GM18517 (cell line): ENCODE measurements at regions not wholly inside any gene's neighbourhood (a gene's known extent, or its start where the extent isn't known, plus 50 kb on each side); places are given as distances from the start of the nearest gene placed in this dataset.

Source experiments
- ATAC-seq: cut with Tn5 transposase; IDR thresholded peaks from one replicate; pipeline ENCODE4 v1.9.1; 2021; ENCODE audit warnings: mild to moderate bottlenecking, moderate library complexity; ENCODE audit not compliant: unreplicated experiment

DNA sequence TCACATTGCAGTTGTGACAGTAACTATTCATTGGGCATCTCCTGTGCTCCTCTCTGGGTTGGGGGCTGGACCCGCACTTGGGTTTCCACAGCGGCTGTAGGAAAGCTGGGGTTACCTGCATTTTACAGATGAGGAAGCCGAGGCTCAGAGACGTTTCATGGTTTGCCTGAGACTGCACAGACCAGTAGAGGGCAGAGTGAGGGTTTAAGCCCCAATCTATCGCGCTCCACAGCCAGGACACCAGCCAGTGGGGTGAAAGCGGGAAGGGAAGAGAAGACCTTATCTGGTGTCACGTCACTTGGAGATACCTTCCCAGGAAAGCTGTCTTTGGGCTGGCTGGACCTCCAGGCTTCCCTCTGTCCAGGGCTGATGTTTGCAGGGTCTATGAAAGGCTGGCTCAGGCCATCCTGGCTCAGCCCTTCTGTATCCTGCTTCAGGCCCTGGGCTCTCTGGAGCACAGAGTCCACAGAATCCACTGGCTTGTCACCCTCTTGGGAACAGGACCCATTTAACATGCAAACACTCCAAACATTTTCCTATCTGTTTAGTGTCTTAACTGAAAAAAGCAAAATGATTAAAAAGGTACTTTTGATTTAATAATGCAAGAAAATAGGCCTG lies 167.7 kb downstream of the EMX2 start:
- no peak for ATAC-seq

GRCh38 chr10:117716889-117717288 lies 174.3 kb downstream of the EMX2 start:
- ATAC-seq = no peak

DNA sequence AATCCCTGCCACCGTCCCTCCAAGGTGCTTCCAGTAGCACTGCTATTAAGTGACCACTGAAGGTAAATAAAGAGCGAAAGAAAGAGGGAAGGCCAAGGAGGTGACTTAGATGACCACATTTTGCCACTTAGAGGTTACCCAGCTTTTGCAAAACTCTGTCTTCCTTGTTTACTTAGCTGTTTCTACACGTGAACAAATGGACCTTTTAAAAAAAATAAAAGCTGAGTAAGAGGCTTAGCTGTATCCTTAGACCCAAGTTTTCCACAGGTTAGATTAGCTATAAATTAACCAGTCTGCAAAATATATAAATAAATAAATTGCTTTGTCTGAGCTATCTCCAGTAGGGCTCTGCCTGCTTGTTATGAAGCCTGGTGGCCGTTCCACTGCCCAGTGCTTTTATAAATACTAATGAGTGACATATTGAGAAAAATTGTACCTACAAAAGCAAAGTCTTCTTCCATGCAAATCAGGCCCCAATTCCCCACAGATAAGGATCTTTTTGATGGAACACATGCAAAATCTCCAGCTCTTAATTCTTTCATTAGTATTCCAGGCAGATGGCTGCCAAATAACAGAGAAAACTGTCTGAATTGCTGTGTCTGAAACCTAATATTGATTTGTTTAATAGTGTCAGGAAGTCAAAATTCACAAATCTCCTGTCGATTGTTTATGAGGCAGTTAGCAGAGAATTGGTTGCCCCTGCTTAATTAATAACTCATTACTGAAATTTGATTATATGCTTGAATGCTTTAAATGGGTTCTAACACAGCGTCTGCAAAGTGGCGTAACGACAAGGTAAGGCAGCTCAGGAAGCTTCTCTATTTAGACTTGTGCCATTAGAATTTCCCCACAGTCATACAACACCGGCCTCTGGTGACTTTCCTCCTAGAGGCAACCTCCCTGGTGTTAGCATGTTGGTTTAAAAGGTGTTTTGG lies 176.7 kb downstream of the EMX2 start:
- ATAC-seq = no peak

DNA sequence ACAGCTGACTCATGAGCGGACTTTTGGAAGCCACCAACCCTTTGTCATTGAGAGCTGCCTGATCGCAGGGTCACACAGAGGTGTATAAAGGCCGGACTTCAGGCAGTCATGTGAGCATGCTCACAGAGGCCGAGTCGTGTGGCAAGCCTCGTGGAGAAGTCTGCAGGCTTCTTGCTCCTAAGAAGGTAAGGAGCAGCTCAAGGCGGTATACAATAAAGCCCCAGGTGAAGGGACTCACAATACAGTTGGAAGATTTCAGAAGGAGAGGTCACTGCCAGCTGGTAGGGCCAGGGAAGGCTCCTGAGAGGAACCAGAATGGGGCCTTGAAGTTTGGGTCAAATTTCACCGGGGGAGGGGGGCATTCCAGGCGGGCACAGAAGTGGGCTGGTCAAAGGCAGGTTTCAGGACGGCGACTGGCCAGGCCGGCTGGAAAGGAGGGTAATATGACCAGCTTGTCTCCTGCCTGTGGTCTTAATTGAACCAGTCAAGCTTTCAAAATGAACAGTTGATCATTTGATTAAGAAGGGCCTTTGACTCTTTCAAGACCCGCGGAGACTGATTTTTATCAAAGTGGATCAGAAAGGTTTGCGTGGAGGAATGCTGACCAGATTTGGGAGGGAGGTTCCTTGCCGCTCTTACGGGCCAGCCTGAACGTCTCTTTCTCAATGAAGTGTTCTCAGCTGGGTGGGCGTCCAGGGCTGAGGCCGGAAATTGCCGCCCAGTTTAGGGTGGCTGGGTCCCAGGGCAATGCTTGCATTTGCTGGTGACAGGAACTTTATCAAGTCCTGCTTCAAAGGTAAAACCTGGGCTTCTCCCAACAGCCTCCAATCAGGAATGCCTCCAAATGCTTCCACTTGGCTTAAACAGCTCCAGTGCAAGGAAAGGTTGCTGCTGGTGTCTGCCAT lies 178.6 kb downstream of the EMX2 start:
- no peak for ATAC-seq

GRCh38 chr10:117721873-117722272 lies 179.3 kb downstream of the EMX2 start:
- ATAC-seq = no peak

GRCh38 chr10:117723343-117723742 lies 180.8 kb downstream of the EMX2 start:
- ATAC-seq = no peak

- no peak for ATAC-seq
Measured at GRCh38 chr10:117725993-117726392, 183.4 kb downstream of the EMX2 start.

DNA sequence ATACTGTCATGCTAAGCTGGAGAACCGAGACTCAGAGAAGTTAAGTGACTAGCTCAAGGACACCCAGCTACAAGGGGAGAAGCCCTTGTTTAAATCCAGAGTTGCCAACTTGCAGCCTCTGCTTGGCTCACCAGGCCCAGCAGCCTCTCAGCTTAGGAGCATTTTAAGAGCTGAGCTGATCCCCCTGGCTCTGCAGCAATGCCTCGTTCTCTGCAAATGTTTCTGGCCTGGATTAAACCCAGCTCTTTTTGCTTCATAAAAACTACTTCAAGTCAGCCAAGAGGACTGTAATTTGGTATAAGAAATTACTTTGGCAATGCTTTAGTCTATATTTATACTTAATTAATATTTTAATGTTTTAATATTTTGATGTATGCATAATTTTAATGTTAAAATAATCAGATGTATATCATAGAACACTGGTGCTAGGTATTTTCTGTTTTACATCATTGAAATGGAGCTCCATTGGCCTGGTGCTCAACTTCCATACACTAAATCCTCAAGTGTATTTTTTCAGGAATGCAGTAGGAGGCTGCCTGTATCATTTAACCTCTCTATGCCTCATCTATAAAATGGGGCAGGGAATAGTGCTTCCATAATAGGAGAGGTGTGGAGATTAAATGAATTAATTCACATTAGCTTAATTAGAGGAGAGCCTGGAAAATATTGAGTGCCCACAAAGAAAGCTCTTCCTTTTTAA lies 184.2 kb downstream of the EMX2 start:
- ATAC-seq = no peak

GRCh38 chr10:117727421-117727820 lies 184.9 kb downstream of the EMX2 start:
- ATAC-seq = no peak

DNA sequence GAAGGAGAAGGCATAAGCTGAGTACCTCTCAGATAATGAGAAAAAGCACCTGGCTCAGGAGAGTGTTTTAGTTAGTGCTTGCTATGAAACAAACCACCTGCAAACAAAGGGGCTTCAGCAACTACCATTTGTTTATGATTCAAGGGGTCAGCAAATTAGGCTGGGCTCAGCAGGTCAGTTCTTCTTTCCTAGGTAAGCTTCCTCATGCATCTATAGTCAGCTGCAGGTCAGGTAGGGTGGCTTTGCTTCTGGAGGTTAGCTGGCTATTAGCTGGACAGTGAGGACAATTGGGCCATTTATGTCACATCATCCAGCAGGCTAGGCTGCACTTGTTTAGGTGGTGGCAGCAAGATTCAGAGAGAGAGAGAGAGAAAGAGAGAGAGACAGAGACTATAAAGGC lies 185.5 kb downstream of the EMX2 start:
- ATAC-seq = no peak

DNA sequence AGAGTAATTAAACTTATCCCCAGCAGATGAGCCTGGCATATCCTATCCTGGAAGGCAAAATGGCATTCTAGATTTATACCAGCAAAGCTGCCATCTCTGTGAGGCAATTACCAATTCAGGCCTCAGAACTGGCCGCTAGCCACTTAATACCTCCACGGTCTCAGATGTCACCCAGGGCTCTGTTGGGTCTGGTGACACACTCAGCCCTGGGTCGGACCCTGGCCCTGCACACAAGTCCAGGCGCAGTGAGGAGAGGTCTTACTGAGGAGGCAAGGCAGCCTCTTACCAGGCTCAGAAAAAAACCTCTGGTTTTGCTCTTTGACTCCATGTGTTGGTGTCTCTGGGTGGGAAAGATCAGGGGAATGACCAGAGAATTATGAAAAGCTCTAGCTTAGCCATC lies 186.6 kb downstream of the EMX2 start:
- no peak for ATAC-seq

GRCh38 chr10:117731121-117731791 lies 188.7 kb downstream of the EMX2 start:
- ATAC-seq = no peak

DNA sequence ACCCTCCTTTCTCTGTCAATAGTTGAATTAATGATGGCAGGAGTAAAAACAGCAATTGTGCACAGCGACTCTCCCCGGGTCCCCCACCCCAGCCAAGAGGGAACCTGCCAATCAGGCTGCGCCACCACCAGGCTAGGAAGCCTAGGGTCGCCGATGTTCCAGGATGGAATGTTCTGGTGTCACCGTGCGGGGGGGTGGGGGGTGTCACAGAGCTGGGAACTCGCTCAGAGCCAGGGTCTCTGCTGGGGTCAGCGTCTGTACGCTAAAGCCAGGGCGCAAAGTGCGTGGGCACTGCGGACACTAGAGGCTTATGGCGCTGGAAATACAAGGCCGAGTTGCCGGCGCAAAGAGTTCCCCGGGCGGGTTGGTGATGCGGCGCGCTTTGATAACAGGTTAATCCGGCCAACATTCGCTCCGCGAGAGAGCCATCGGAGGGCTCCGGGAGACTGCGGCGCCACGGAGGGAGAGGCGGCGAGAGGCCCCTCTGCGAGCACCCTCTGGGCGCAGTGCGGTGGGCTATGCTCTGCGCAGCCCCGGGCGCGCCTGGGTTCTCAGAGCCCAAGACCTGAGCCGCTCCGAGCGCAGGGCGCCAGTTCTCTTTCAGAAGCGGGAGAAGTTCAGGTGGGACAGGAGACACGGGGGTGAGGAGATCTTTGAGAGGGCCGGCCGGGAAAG lies 192.3 kb downstream of the EMX2 start:
- ATAC-seq = no peak

DNA sequence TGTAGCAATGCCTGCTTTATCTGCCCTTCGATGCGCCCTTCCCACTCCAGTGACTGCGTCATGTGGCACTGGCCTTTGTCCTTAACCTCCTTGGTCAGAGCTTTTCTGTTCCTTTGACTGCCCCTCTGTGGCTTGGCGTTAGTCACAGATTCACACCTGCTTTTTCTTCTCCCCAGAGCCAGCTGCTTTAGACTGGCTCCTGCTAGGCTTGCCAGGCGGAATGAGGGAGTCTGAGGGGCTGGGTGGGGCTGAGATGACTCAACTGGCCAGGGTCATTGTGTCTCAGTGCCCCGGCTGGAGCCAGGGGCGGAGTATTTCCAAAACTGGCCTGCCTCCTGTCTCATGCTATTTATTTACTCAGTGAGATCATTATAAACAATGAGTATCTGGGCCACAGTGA lies 194.1 kb downstream of the EMX2 start:
- ATAC-seq = no peak

DNA sequence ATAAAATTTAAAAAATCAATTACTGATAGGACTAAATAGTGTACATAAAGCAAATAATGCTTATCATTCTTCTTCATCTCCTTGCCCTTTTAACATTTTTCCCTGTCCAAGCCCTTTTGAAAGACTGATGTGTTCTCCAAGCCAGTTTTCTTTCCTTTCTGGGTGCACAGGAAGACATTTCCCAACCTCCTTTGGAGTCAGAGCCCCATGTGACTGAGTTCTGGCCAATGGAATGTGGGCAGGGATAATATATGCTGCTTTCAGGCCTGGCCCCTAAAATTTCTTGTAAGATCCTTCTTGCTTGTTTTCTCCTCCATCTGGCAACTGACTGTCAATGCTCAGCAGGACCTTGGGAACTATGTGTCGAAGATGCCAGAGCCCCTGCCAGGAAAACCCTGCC lies 197.5 kb downstream of the EMX2 start:
- no peak for ATAC-seq

DNA sequence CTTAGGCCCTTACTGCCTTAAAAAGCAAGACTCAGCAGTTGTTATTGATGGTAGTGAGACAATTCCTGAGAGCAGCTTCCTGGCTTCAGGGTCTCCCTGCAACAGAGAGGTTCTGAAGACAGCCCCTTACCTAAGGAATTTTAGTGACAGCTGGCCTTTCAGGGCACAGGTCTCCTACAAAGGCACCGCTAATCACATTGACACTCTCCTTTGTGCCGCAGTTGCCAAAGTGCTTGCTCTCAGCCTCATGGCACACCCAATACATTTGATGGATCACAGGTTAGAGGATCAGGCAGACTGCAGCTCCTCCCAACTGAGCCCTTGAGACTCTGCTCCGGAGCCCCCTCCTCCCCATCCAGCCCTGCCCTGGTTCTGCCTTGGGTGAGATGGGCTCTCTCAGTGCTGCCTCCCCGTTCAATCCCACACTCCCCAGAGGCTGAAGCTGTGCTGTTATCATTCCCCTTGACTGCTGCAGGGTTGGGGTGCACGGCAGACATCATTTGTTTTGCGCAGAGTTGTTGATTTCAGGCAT lies 198.2 kb downstream of the EMX2 start:
- no peak for ATAC-seq

DNA sequence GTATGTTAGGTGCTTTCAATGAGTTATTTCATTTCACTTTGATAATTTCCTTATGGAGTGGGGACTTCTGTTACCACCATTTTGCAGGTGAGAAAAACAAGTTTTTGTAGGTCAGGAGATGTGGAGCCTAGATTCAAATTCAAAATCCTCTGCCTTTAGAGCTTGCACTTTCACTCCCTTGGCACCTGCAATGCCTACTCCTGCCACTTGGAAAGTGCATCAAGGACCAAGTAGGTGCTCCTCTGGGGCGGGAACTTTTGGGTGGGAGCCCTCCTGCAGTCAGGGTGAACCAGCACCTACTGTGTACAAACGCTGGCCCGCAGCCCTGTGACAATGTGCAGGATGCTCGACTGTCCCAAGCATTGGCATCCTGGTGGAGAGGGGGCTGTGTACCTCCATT lies 199.0 kb downstream of the EMX2 start:
- ATAC-seq = no peak

DNA sequence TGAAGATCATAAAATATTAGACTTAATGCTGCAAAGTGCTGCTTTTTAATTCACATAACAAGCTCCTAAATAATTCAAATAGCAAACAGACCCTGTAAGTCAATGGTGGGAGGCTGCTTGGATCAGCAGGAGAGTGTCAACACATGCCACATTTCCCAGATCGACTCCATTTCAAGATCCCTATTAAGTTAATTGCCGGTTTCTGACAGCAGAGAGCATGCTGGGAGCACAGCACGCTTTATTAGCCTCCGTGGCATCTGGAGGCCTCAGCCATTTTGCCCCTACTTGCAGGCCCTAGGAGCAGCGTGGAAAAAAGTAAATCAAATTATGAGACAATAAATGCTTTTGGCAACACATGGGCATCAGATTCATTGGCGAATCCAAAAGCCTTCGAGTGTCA lies 201.0 kb downstream of the EMX2 start:
- ATAC-seq = no peak

GRCh38 chr10:117745301-117745700 lies 202.8 kb downstream of the EMX2 start:
- no peak for ATAC-seq
